SK-N-SH (cell line): ENCODE measurements at regions not wholly inside any gene's neighbourhood (a gene's known extent, or its start where the extent isn't known, plus 50 kb on each side); places are given as distances from the start of the nearest gene placed in this dataset.

Source experiments
- CTCF ChIP-seq: fragments of 200-600 bp; sonication (generic); IDR thresholded peaks from 2 replicates; pipeline ENCODE4 v1.6.1; 2017; ENCODE audit warnings: antibody characterized with exemption, mild to moderate bottlenecking, moderate library complexity
- EP300 ChIP-seq, 2 experiments: IDR thresholded peaks; 2 replicates each; pipeline versions ENCODE4 v1.4.0 to v1.6.1; 2012; ENCODE audit warnings: borderline replicate concordance in 1 of 2, low read depth in 1 of 2, low read length in 1 of 2
- FOXM1 ChIP-seq: IDR thresholded peaks from 2 replicates; pipeline ENCODE4 v1.4.0; 2012; ENCODE audit warnings: low read depth, mild to moderate bottlenecking
- GABPA ChIP-seq: IDR thresholded peaks from 2 replicates; pipeline ENCODE4 v1.4.0; 2012; ENCODE audit warnings: low read depth, mild to moderate bottlenecking
- MXI1 ChIP-seq: IDR thresholded peaks from 2 replicates; pipeline ENCODE4 v1.6.1; 2012; ENCODE audit warnings: mild to moderate bottlenecking, low read depth, low read length, improper control_type of control experiment
- RAD21 ChIP-seq: IDR thresholded peaks from 2 replicates; pipeline ENCODE4 v1.6.1; 2012; ENCODE audit warnings: mild to moderate bottlenecking, low read length
- REST ChIP-seq: IDR thresholded peaks from 2 replicates; pipeline ENCODE4 v1.6.1; 2012; ENCODE audit warnings: mild to moderate bottlenecking, low read depth, low read length, moderate library complexity
- RFX5 ChIP-seq: IDR thresholded peaks from 2 replicates; pipeline ENCODE4 v1.6.1; 2012; ENCODE audit warnings: mild to moderate bottlenecking, improper control_type of control experiment, low read length
- SMC3 ChIP-seq: IDR thresholded peaks from 2 replicates; pipeline ENCODE4 v1.6.1; 2012; ENCODE audit warnings: low read depth, low read length, improper control_type of control experiment

GRCh38 chr10:9654261-9654660 lies 1363.4 kb upstream of the CELF2 start:
- TF ChIP-seq CTCF, result no peak
- no peak for TF ChIP-seq RAD21
- no peak for TF ChIP-seq REST
- no peak for TF ChIP-seq FOXM1
- TF ChIP-seq EP300 (IDR thresholded peaks at IDR 0.05; ENCODE audit: borderline replicate concordance in 1 of 2, low read depth in 1 of 2, low read length in 1 of 2), result no peak
- TF ChIP-seq SMC3, result no peak
- TF ChIP-seq GABPA, result no peak
- no peak for TF ChIP-seq MXI1
- TF ChIP-seq RFX5, result no peak
